HFFc6 (cell line): ENCODE measurements at regions not wholly inside any gene's neighbourhood (a gene's known extent, or its start where the extent isn't known, plus 50 kb on each side); places are given as distances from the start of the nearest gene placed in this dataset.

Experiments
- DNase-seq: peaks from one replicate; pipeline ENCODE4 v3.0.0-alpha.2; 2018
- H3K27ac Mint-ChIP-seq: 2 replicates; pipeline ENCODE4 v1.8.0; 2020; ENCODE audit warnings: mild to moderate bottlenecking, mixed read lengths
- H3K27me3 Mint-ChIP-seq: 2 replicates; pipeline ENCODE4 v1.8.0; 2021; ENCODE audit warnings: mild to moderate bottlenecking, moderate library complexity, mixed read lengths; ENCODE audit not compliant: insufficient read depth
- H3K36me3 Mint-ChIP-seq: 2 replicates; pipeline ENCODE4 v1.8.0; 2021; ENCODE audit warnings: low read depth, mixed read lengths
- H3K4me1 Mint-ChIP-seq: 2 replicates; pipeline ENCODE4 v1.8.0; 2020; ENCODE audit warnings: low read depth, mixed read lengths
- H3K4me3 Mint-ChIP-seq: 2 replicates; pipeline ENCODE4 v1.8.0; 2020; ENCODE audit warnings: mild to moderate bottlenecking, moderate library complexity, mixed read lengths
- H3K9me3 Mint-ChIP-seq: 2 replicates; pipeline ENCODE4 v1.8.0; 2020; ENCODE audit warnings: mild to moderate bottlenecking, mixed read lengths
- CTCF ChIP-seq: fragments of 200-600 bp; sonication (generic); IDR thresholded peaks from 2 replicates; pipeline ENCODE4 v1.5.0; 2021; ENCODE audit warnings: antibody characterized with exemption, mild to moderate bottlenecking

GRCh38 chr5:57666582-57666981 lies 184.0 kb upstream of the ACTBL2 start:
- H3K4me1 Mint-ChIP-seq, result no peaks in the 10 kb centered on the region
- H3K36me3 Mint-ChIP-seq, result no peaks in the 10 kb centered on the region
- no peak overlapping the region for H3K4me3 Mint-ChIP-seq
- no peak overlapping the region for H3K27ac Mint-ChIP-seq
- no peak for DNase-seq
- H3K27me3 Mint-ChIP-seq, result 0 out of 2 replicates have a peak, but pooled peaks cover 1% of the 10 kb centered on the region
- no peak for TF ChIP-seq CTCF
- H3K9me3 Mint-ChIP-seq, result no peaks in the 10 kb centered on the region

- no peaks in the 10 kb centered on the region for H3K4me1 Mint-ChIP-seq
- H3K27ac Mint-ChIP-seq, result no peak overlapping the region
- TF ChIP-seq CTCF, result no peak
- no peak overlapping the region for H3K4me3 Mint-ChIP-seq
- H3K27me3 Mint-ChIP-seq, result 0 out of 2 replicates have a peak, but pooled peaks cover 2% of the 10 kb centered on the region
- no peaks in the 10 kb centered on the region for H3K36me3 Mint-ChIP-seq
- DNase-seq, result no peak
- no peaks in the 10 kb centered on the region for H3K9me3 Mint-ChIP-seq
Observed at GRCh38 chr5:57665146-57665936, 182.7 kb upstream of the ACTBL2 start.

- Mint-ChIP-seq H3K9me3 (no peaks in the 10 kb centered on the region), H3K4me1 (no peaks in the 10 kb centered on the region), H3K27ac (no peak overlapping the region), H3K36me3 (no peaks in the 10 kb centered on the region), H3K4me3 (no peak overlapping the region), H3K27me3 (0 out of 2 replicates have a peak, but pooled peaks cover 2% of the 10 kb centered on the region)
- DNase-seq, result no peak
- no peak for TF ChIP-seq CTCF
Observed at GRCh38 chr5:57664700-57665099, 182.1 kb upstream of the ACTBL2 start.

GRCh38 chr5:57663466-57663865 lies 180.9 kb upstream of the ACTBL2 start:
- TF ChIP-seq CTCF, result no peak

GRCh38 chr5:57662991-57663390 lies 180.4 kb upstream of the ACTBL2 start:
- no peak for DNase-seq
- Mint-ChIP-seq H3K4me1 (no peaks in the 10 kb centered on the region), H3K36me3 (no peaks in the 10 kb centered on the region), H3K4me3 (no peak overlapping the region), H3K27ac (no peak overlapping the region), H3K27me3 (0 out of 2 replicates have a peak, but pooled peaks cover 2% of the 10 kb centered on the region), H3K9me3 (no peaks in the 10 kb centered on the region)
- no peak for TF ChIP-seq CTCF

More at GRCh38 chr5:57663466-57663865, 180.9 kb upstream of the ACTBL2 start:
- Mint-ChIP-seq H3K9me3 (no peaks in the 10 kb centered on the region), H3K36me3 (no peaks in the 10 kb centered on the region), H3K4me3 (no peak overlapping the region), H3K27ac (no peak overlapping the region), H3K27me3 (0 out of 2 replicates have a peak, but pooled peaks cover 2% of the 10 kb centered on the region), H3K4me1 (no peaks in the 10 kb centered on the region)
- no peak for DNase-seq
